CD1c-positive myeloid dendritic cell (primary cell): ENCODE measurements at regions not wholly inside any gene's neighbourhood (a gene's known extent, or its start where the extent isn't known, plus 50 kb on each side); places are given as distances from the start of the nearest gene placed in this dataset.

ENCODE experiments used
- DNase-seq: peaks from one replicate; pipeline ENCODE4 v3.0.0-alpha.2; 2016; ENCODE audit errors: extremely low spot score

DNA sequence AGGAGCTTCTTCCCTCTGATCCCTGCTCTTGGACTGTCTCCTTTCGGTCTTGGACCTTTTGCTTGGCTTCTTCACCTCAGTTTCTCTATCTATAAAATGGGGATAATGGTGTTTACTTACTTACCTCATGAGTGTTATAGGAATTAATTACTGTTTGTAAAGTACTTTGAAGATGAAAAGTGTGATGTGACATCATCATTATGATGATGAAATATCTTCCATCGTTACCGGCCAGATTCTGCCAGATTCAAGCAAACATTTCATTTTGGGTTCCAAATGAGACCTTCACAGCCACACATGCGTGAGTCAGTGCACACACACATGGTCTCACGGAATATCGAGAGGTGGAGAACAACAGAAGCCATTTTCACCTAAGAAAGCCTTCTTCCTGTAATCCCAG, 220.1 kb upstream of the RPL34 start:
- DNase-seq = no peak

- no peak for DNase-seq
Measured at GRCh38 chr4:108399610-108400265, 220.6 kb upstream of the RPL34 start.

DNA sequence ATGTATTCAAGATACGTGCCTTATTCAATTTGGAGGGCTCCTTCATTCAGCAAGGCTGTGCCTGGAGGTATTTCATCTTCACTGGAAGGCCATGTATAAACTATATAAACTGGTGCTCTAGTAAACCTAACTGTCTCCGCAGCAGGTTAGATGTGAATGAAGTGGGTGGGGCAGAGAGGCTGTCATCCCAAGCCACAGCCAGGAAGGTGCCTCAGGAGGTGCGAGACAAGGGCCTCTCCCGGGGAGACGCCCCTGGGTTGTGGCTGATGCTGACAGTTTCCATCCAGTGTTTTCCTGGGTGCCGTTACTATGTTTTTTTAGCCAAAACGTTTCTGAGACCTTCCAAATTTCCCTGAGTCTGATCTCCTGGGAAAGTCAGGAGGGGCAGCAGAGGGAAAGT, 221.5 kb upstream of the RPL34 start:
- DNase-seq = no peak

- no peak for DNase-seq
Measured at GRCh38 chr4:108398316-108398715, 222.1 kb upstream of the RPL34 start.

DNA sequence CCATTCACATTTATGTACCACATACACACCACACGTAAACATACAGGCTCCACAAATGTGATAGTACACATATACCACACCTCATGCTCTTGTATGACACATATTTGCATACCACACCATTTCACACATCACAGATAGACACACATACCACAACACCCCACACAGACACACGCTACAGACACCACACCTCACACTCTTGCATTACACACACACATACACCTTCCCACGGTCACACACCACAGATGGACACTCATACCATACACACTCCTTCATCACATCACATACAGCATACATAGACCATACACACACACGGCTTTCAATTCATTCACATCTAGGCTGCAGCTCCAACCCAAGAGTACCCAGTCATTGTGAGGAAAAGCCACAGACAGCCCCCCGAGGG, 222.5 kb upstream of the RPL34 start:
- no peak for DNase-seq

DNA sequence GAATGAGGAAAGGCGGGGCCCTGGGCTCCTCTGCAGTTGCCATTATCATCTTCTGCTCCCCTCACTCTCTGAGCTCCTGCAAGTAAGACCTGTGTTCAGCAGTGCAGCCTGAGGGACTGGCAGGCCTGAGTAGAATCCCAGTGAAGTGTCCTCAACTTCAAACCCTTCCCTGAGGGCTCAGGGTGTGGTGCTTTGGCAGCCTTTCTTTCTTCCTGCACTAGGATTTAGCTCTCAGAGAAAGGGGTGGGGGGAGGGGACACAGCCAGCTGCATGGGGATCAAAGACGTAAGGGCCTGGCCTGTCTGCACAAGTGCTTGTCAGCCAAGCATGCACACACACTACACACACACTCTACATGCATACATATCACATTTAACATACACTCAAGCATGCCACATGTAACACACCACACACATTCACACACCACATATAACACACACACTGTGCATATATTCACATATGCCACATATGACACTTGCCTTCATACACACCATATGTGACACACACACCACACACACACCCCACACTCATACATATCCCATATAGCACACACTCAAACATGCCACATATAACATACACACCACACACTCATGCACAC, 223.4 kb upstream of the RPL34 start:
- DNase-seq = no peak

- no peak for DNase-seq
Measured at GRCh38 chr4:108395786-108396185, 224.6 kb upstream of the RPL34 start.

- DNase-seq = no peak
Measured at GRCh38 chr4:108393890-108394472, 225.2 kb upstream of the LEF1 start.

- DNase-seq = peak; percentile 3
Measured at GRCh38 chr4:108391701-108392455, 223.1 kb upstream of the LEF1 start.

DNA sequence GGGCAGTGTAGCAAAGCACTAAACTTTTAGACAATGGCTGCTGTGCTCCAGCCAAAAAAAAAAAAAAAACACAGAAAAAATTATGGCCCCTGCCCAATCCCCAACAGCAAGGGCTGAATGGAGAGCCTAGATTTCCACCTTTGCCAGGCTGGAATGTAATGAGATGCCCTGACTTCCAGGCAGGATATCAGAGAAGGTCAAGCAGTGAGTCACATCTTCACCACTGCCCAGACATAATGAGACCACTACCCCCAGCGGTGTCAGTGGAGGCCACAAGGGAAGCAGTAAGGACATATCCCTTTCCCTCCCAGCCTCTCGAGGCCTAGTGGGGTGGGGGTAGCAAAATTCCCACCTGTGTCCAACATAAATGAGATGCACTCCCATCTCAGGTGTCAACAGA, 216.3 kb upstream of the LEF1 start:
- DNase-seq = no peak

DNA sequence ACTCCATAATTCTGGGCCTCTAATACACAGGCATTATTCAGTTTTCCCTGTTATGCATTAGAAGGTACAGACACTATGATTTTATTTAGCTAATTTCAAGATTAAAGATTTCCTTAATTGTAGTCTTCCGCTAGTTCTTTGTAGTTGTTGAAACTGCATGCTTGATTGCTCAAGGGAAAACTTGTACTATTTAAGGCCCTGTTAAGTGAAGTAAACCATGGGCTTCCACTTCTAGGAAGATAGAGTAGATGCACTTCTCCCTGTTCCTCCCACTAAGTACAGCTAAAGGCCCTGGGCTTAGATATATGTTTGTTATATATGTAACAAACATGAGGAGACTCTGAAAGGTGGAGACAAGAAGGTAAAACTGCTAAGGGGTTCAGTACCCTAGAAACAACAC, 215.8 kb upstream of the LEF1 start:
- no peak for DNase-seq

- DNase-seq = no peak
Measured at GRCh38 chr4:108383157-108383556, 214.4 kb upstream of the LEF1 start.

GRCh38 chr4:108382751-108383150, 214.0 kb upstream of the LEF1 start:
- no peak for DNase-seq

GRCh38 chr4:108378164-108378563, 209.4 kb upstream of the LEF1 start:
- no peak for DNase-seq

DNA sequence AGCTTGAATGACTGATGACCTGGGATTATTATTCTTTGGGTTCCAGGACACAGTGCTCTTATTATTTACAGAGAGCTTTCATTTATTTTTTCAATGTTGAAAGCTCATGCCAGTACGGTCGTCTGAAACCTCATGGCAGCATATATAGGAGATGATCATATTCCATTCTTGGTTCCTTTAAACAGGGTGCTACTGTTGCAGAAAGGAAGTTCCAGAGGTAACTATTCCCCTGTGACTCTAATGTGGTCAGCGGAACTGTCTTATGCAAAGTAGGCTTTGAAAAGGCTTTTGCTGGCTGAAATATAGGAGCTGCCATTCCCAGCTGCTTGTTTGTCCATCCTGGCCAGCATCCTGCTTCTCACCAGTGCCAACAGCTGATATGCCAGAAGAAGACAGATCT, 208.3 kb upstream of the LEF1 start:
- no peak for DNase-seq

GRCh38 chr4:108375434-108375833, 206.7 kb upstream of the LEF1 start:
- DNase-seq = no peak

DNA sequence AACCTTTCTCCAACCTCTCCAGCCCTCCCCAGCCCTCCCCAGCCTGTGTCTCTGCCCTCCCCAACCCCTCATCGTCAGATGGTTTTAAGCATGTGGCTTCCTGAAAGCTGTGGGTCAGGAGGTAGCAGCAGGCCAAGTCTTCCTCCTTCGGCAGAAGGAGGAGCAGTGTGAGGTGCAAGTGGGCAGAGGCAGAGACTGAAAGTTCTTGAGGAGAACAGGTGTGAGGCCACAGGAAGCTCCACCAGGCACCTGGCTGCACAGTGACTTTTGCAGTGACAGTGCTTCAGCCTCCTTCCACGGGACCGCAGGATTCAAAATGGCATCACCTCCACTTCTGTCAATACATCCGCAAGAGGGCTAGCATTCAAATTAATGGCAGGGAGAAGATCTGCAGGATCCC, 203.9 kb upstream of the LEF1 start:
- DNase-seq = no peak

DNA sequence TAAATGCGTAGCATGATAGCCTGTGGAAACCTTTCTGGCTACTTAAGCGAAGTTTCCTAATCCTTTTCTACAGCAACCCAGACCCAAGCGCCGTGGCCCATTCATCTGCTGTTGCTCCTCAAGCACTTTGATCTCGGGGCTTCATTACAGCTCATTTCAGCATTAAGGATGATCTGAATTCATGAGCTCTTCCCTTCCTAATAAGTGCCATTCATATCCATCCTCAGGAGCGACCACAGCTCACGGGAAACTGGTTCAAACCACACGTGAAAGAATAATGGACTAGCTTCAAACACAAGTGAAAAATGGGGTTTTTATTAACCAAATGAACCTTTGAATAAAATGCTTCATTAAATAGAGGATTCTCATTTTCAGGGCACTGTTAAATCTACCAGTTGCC, 202.6 kb upstream of the LEF1 start:
- no peak for DNase-seq

DNA sequence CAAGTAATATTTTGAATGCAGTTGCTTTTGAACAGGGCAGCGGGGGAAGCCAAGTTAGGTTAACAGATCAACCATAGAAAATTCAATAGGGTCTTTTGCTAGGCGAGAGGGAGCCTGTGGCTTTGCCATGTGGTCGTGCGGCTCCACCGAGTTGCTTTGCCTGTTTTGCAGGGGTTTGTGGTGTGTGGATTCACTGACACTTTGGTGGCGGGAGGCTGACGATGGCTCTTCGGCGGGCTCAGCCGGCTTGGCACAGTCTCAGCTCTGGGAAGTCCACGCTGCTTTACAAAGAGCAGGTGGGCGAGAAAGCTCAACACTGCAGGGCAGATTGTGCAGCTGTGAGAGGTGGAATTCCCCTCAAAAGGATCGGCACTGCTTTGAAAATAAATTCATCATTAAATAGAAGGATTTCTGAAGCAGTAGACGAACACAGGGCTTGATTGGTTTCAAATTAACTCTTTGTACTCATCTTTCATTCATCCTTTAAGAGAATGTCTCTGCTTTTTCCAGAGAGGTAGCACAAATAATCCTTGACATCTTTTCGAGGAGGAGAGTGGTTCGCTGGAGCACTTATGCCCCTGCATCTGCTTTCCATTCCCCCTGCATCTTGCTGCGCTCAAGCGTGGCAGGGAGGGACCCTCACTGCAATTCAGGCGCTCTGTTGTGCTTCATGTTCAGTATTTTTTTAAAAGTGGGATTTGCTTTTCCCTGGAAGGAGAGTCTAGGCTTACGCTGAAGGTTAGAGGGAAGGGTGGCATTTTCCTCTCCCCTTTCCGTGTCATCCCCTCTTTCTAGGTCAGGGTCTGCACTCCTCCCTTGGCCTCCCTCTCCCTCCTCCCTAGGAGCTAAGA, 201.8 kb upstream of the LEF1 start:
- DNase-seq = no peak

GRCh38 chr4:108369035-108369655, 200.4 kb upstream of the LEF1 start:
- no peak for DNase-seq

GRCh38 chr4:108367751-108368150, 199.0 kb upstream of the LEF1 start:
- DNase-seq = no peak

DNA sequence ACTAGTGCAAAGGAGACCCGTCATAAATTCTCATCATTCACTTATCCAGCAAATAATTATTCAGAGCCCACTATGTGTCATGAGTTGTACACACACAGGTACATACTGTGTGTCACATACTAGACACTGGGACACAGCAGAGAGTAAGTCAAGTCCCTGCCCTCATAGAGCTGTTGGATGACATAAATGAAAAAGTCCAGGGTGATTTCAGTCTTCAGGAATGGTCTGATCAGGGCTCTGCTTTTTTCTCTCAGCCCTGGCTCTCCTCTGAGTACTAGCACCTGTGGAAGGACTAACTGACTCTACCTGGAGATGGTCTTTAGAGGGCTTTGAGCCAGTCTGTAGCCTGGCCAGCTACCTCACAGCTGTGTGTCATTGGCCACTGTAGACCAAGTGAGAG, 198.0 kb upstream of the LEF1 start:
- DNase-seq = no peak
